Fibroblast of gingiva (primary cell): ENCODE measurements at regions not wholly inside any gene's neighbourhood (a gene's known extent, or its start where the extent isn't known, plus 50 kb on each side); places are given as distances from the start of the nearest gene placed in this dataset.

Source experiments
- DNase-seq: peaks from one replicate; pipeline ENCODE4 v3.0.0-alpha.2; 2011; ENCODE audit warnings: low read depth

GRCh38 chr13:106129273-106129672 is 406.2 kb downstream of the EFNB2 start:
- no peak for DNase-seq

- no peak for DNase-seq
Measured at GRCh38 chr13:106122234-106122633, 413.2 kb downstream of the EFNB2 start.

DNA sequence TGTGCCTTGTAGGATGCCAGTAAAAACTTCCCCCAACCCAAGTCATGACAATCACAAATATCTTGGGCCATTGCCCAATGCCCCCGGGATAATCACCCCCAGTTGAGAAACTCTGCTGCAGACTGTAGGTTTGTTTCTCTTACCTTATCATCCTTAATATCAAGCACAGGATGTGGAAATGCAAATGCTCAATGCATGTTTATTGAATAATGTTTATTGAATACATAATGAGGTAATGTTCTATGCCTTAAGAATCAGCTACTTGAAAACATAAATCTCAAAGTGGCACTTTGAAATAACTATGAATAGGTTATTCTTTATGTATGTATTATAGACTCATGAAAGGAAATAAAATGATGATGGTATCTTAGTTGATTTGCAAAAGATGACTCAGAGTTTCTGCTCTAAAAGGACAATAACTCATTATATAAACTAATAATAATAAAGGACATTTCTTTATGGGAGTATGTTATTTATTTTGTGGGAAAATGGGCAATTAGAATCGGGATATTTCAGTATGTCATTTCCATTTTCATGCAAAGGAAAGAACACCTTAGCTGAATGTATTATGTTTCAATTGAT is 414.2 kb downstream of the EFNB2 start:
- no peak for DNase-seq

DNA sequence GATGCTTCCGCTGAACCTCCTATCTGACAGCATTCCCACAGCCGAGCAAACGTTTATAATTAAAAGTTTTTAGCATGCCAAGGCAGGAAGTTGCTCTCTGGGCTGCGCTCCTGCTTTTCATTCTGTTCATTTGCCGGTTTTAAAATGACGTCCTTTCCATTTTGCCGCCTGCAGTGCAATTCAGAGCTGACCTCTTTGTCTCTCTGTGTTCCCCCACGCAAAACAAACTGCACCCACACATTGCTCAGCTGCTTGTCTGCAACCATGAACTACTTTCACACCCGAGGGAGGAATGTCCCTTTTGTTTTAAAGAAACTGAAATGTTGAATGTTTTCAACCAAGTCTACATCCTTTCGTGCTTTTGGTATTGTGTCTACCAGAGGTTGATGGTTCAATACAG is 416.5 kb downstream of the EFNB2 start:
- DNase-seq, result no peak

- no peak for DNase-seq
Measured at GRCh38 chr13:106118050-106118449, 417.4 kb downstream of the EFNB2 start.

DNA sequence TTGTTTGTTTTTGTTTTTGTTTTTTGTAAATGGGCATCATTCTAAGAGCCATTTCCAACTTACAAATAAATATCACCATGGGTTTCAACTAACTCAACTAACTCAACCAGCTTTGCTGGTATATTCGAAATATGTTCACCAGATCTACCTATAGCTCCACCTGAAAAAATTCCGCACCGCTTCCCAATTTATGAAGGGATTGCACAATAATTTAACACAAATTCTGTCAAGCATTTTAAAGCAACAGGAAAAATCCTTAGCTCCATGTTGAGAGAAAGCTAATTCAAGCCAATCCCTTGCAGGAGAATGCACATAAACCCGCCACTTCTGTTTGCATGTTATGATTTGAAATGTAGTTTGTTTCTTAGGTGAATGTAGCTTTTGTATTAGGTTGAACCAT is 417.8 kb downstream of the EFNB2 start:
- DNase-seq, result no peak

- DNase-seq, result peak; percentile 35
Measured at GRCh38 chr13:106117035-106117434, 418.4 kb downstream of the EFNB2 start.

- no peak for DNase-seq
Measured at GRCh38 chr13:106115081-106115480, 420.4 kb downstream of the EFNB2 start.

DNA sequence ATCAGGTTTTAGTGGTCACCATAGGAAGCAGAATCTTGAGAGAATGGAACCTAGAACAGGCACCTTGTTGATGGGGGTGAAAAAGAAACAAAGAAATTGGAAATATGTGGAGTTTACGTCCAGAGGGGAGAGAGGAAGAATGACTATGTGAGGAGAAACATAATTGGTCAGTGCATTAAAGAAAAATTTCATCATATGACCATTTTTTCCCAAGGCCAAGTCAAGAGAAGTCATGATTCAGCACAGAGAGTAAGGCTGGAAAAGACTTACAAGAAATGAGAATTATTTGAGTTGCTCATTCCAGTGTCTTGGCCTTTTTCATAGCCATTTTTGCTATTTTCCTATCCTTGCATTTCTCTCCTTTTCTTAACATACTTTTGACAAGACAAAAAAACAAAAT is 421.7 kb downstream of the EFNB2 start:
- DNase-seq, result no peak

DNA sequence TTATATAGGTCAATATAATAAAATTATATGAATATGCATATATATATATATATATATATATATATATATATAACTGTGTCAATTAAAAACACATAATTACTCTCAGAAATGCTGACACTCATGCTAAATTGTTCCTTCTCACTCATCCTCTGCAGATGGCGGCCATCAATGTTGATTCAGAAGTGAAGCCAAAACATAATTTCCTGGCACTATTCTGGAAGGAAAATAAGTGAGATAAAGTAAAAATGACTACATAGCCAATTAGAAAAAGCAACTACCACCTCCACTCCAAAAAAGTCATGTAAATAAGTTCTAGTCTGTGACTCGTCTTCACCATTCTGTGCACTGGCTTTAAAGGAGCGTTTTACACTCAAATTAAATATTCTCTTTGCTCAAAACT is 423.3 kb downstream of the EFNB2 start:
- DNase-seq, result no peak

- DNase-seq, result no peak
Measured at GRCh38 chr13:106110241-106110855, 425.1 kb downstream of the EFNB2 start.

GRCh38 chr13:106109391-106109791 is 426.1 kb downstream of the EFNB2 start:
- DNase-seq, result peak; percentile 73

DNA sequence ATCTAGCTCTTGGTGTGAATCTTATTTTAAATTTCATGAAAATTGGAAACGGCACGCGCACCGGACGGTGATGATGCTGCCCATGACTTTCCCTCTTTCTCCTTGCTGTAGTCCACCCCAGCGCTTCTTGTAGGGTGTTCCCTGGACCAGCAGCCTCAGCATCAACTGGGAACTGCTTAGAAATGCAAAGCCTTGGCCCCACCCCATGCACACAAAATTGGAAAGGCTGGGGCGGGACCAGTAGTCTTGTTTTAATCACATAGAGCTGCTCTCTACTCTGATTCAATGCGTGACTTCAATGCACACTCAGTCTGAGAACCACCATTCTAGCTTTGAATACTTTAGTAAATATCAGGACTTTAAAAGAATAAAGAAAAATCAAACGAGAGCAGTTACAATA is 427.1 kb downstream of the EFNB2 start:
- no peak for DNase-seq

DNA sequence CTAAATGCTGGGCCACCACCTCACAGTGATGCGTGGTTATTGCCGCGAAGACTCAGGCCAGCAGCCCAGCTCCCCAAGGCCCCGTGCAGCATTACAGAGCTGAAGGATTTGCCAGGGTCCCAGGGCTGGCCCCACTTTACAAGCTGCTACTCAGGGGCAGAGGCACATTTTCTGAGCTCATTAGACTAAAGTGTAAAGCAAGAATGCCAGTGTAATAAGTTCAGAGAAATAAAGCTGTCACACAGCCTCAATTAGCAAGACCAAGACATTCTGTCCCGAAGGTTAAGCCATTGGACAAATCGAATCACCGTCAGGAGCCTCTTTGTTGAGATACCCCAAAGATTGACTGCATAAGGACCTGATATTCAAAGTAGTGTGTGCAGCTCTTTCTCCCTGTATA is 428.4 kb downstream of the EFNB2 start:
- DNase-seq, result no peak

- DNase-seq, result no peak
Measured at GRCh38 chr13:106105153-106105552, 430.3 kb downstream of the EFNB2 start.

- peak; percentile 64 for DNase-seq
Measured at GRCh38 chr13:106104281-106104901, 431.1 kb downstream of the EFNB2 start.

DNA sequence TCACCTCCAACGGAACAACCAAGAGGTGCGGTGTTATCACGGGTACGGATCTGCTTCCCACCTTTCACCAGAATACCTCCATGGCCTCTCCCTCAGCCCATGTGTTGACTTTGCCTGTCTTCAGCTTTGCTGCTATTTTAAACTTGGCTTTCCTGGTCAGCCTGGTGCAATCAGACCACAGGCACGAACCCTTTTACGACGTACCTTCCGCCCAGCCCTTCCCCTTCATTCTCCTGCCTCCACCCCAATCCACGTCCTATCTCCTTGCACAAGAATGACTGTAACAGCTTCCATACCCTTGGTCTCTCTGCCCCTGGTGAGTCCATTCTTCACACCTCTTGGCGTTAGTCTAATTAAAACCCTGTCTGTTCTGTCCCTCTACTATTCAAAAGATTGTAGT is 431.7 kb downstream of the EFNB2 start:
- DNase-seq, result no peak

DNA sequence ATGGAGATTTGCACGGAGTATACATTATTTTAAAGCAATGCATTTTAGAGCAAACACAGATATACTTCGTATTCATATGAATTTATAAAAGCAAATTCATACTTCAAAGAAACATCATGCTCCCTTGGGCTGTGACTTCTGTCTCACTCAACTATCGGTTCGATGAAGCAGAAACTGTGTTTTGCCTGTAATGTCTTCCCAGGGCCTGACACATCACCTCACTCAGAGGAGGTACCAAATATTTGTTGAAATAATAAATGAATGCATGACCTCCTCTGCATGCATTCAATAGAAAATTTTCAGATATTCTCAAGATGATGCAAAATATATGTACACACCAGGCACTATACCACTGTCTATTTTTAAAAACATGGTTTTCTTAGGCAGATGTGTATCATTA is 432.7 kb downstream of the EFNB2 start:
- DNase-seq, result no peak

DNA sequence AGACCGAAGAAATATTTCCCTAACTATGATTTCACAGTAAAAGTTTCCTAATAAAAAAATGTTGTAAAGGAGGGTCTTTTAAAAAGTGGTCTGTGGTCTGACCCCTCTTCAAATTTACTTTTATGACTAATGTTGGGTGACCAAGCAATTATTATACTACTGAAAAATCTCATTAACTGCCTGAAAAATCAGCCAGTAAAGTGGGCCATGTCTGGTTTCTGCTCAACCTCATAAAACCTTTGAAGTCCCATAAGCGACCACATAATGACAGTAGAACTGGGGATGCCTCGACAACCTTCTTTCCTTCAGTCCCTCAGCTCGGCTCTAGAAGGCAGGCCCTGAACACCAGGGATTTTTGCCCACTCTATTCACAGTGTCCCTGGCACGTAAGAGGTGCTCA is 434.3 kb downstream of the EFNB2 start:
- no peak for DNase-seq

- DNase-seq, result no peak
Measured at GRCh38 chr13:106100171-106100919, 435.1 kb downstream of the EFNB2 start.

DNA sequence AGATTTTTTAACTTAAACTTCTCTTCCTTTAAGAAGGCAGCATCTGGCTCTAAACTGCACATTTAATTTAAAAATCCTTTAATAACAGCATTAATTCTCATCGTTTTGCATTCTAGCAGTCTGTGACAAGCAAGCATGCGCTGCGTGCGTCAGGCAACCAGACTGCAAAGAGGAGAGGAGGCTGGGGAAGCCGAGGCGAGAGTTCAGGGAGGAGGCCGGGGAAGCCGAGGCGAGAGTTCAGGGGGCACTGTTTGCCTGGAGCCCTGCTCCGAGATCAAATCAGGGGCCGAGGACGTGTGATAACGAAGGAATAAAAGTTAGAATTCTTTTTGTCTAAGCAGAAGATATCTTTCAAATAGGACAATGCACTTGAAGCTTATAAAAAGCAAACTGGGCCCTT is 435.7 kb downstream of the EFNB2 start:
- DNase-seq, result no peak

DNA sequence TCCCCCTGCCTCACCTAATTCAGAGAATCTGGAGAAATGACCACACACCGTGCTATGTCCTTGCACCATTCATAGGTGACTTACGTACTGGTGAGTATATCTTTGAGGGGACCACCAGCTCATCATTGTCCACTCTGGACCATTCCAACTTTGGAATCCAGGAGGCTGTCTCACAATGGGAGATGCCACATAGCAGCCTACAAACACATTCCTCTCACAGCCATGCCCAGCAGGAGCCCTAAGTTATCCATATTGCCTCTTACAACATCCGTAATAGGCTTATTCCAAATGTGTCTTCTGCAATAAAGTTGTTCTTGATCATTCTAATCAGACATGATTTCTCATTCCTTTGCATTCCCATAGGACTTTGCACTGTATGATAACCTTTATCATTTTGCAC is 436.7 kb downstream of the EFNB2 start:
- no peak for DNase-seq

GRCh38 chr13:106096661-106097092 is 438.8 kb downstream of the EFNB2 start:
- no peak for DNase-seq
